Upper lobe of left lung (tissue), 4 donors: ENCODE measurements at regions not wholly inside any gene's neighbourhood (a gene's known extent, or its start where the extent isn't known, plus 50 kb on each side); places are given as distances from the start of the nearest gene placed in this dataset.

Experiments
- POLR2A ChIP-seq, 4 donors: fragments of 450-650 bp; IDR thresholded peaks; one replicate each; pipeline ENCODE4 v1.5.1; 2016 to 2017; ENCODE audit warnings: antibody characterized with exemption in 4 of 4, mild to moderate bottlenecking in 2 of 4
- POLR2AphosphoS5 ChIP-seq, 2 donors: sonication (generic); formaldehyde crosslinking; IDR thresholded peaks; one replicate each; pipeline ENCODE4 v1.5.1; 2017; ENCODE audit warnings: antibody characterized with exemption in 2 of 2
- TF ChIP-seq, protein P1 (sequence below), 6 experiments: fragments of 450-650 bp in 4 of 6; fragments of 200-600 bp in 2 of 6; sonication (generic) in 2 of 6; IDR thresholded peaks; one replicate each; pipeline ENCODE4 v1.5.1; 2016 to 2019; ENCODE audit warnings: antibody characterized with exemption in 6 of 6

DNA sequence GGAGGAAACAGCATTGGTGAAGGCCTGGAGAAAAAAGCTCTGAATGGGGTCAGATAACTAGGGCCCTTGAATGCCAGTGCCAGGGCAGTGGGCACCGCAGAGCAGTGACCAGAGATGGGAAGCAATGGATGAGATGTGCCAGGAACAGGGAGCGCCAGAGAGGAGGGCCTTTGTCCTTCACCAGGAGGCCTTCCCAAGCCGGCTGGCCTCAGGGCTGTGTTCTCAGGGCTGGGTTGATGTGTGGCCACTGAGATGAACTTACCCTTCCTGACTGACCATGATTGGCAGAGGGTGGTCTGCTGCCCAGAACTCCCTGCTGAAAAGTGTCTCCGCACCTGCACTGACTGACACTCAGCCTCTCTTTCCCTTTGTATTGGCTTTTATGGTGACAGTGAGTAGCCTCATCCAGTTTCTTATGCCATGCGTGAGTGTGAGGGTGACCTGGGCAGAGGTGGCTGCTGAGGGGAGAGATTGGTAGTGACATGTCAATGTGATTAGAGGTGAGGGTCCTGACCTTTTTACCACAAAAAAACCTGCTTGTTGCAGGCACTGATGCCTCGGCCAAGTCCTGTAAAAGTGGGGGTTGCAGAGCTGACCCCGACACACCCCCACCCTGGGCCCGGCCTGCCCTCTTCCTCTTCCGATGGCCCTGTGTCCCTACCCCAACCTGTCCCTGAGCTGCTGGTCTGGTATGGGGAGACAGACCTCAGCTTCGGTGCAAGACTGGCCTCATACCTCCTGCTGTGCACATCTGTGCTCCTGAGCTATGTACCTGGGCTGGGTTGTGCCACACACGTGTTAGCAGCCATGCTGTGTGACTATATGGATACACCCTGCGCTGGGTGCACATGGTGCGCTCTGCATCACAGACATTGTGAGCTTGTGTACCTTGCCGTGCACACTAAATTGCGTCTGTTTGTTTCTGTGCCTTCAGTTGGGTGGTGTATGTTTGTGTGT lies 57.1 kb upstream of the PSD2 start:
- TF ChIP-seq, protein P1, sequence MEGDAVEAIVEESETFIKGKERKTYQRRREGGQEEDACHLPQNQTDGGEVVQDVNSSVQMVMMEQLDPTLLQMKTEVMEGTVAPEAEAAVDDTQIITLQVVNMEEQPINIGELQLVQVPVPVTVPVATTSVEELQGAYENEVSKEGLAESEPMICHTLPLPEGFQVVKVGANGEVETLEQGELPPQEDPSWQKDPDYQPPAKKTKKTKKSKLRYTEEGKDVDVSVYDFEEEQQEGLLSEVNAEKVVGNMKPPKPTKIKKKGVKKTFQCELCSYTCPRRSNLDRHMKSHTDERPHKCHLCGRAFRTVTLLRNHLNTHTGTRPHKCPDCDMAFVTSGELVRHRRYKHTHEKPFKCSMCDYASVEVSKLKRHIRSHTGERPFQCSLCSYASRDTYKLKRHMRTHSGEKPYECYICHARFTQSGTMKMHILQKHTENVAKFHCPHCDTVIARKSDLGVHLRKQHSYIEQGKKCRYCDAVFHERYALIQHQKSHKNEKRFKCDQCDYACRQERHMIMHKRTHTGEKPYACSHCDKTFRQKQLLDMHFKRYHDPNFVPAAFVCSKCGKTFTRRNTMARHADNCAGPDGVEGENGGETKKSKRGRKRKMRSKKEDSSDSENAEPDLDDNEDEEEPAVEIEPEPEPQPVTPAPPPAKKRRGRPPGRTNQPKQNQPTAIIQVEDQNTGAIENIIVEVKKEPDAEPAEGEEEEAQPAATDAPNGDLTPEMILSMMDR (IDR thresholded peaks at IDR 0.05), result no peak
- TF ChIP-seq POLR2A (IDR thresholded peaks at IDR 0.05), result no peak
- TF ChIP-seq POLR2AphosphoS5 (IDR thresholded peaks at IDR 0.05), result no peak
